Spinal cord (tissue), 9 donors: ENCODE measurements at regions not wholly inside any gene's neighbourhood (a gene's known extent, or its start where the extent isn't known, plus 50 kb on each side); places are given as distances from the start of the nearest gene placed in this dataset.

ENCODE experiments used
- DNase-seq, 6 donors: peaks; one replicate each; pipeline versions ENCODE4 v3.0.0 to v3.0.0-alpha.2; 2013 to 2015; ENCODE audit warnings: low spot score in 6 of 6, low read depth in 4 of 6
- H3K27ac ChIP-seq: one replicate; pipeline ENCODE4 v1.5.1; 2013; ENCODE audit warnings: low read depth, low read length, control low read depth
- H3K27me3 ChIP-seq: one replicate; pipeline ENCODE4 v1.6.1; 2013; ENCODE audit warnings: low read length; ENCODE audit not compliant: control insufficient read depth, insufficient read depth
- H3K36me3 ChIP-seq: one replicate; pipeline ENCODE4 v1.6.1; 2013; ENCODE audit warnings: low read length; ENCODE audit not compliant: control insufficient read depth, insufficient read depth
- H3K4me1 ChIP-seq: one replicate; pipeline ENCODE4 v1.6.1; 2013; ENCODE audit warnings: low read length; ENCODE audit not compliant: control insufficient read depth, insufficient read depth
- H3K4me3 ChIP-seq: one replicate; pipeline ENCODE4 v1.5.1; 2013; ENCODE audit warnings: low read depth, low read length, control low read depth
- H3K9me3 ChIP-seq: one replicate; pipeline ENCODE4 v1.6.1; 2013; ENCODE audit warnings: low read length; ENCODE audit not compliant: control insufficient read depth, insufficient read depth
- WGBS: methylation state at CpG from one replicate; pipeline ENCODE4 v1.1.5; 2013; ENCODE audit warnings: missing lambda C conversion rate; ENCODE audit not compliant: insufficient coverage; 5-methylcytosine and 5-hydroxymethylcytosine counted together
- donor health status: healthy.

DNA sequence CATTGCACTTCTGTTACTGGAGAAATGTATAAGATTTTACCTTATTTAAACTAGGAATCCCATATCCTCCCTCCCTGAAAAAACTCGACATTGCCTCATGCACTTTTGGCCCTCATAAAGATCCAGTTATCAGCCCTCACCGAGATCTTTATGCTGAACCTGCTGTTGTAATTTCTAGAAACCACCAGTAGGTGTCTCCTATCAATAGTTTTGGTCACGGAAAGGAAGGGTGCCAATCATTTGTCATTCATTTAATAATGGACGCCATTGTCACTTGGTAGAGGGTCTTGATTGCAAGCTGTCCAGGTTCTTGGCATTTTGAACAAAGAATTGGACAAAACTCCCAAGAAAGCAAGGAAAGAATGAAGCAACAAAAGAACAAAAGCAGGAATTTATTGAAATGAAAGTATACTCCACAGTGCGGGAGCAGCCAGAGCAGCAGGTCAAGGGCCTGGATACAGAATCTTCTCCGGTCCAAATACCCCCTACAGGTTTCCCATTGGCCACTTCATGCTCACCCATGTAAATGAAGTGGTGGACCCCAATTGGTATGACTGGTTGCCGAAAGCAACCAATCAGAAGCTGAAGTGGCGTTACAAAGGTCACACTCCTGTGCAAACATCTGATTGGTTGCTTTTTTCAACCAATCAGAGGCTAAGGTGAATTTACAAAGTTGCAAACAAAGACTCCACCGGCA is 524.3 kb downstream of the PSAT1 start:
- 80% methylated on average over 3 of the region's 9 CpGs for WGBS
- Histone ChIP-seq H3K27ac (no peak overlapping the region), H3K9me3 (no peaks in the 10 kb centered on the region), H3K27me3 (no peaks in the 10 kb centered on the region), H3K4me1 (no peaks in the 10 kb centered on the region), H3K36me3 (no peaks in the 10 kb centered on the region), H3K4me3 (no peak overlapping the region)
- DNase-seq = peak in 1 of 6 donors; percentile 23

DNA sequence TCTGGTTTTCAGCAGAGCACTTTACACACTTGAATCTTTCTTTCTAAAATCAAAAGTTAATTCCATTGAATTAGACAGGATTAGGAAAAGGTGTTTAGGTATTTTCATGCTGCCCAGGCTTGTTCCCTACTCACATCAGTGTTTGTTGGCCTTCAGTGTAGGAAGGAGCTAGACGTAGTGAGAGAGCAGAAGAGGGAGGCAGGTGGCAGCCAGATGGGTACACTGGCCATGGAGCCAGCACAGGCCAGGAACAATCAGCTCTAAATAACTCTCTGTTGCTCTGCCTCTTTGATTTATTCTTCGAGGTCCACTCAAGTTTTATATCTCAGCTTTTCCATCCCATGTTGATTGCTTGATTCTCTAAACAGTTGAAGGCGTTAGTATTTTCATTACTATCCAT is 529.6 kb downstream of the PSAT1 start:
- Histone ChIP-seq H3K27me3 (no peaks in the 10 kb centered on the region), H3K27ac (no peak overlapping the region), H3K4me3 (no peak overlapping the region), H3K4me1 (no peaks in the 10 kb centered on the region), H3K9me3 (no peaks in the 10 kb centered on the region), H3K36me3 (no peaks in the 10 kb centered on the region)
- WGBS = no CpG with 5 or more reads among the region's 3 CpGs
- peak in 2 of 6 donors; percentile 33 to 36 for DNase-seq

- no peaks in the 10 kb centered on the region for H3K9me3 ChIP-seq
- no peaks in the 10 kb centered on the region for H3K36me3 ChIP-seq
- no peak overlapping the region for H3K27ac ChIP-seq
- whole genome bisulfite sequencing = 59% methylated on average over 4 of the region's 6 CpGs
- H3K4me1 ChIP-seq = no peaks in the 10 kb centered on the region
- no peak overlapping the region for H3K4me3 ChIP-seq
- peak in 3 of 6 donors; percentile 33 to 55 (median 44) for DNase-seq
- H3K27me3 ChIP-seq = no peaks in the 10 kb centered on the region
Measured at GRCh38 chr9:78828521-78828920, 531.6 kb downstream of the PSAT1 start.

DNA sequence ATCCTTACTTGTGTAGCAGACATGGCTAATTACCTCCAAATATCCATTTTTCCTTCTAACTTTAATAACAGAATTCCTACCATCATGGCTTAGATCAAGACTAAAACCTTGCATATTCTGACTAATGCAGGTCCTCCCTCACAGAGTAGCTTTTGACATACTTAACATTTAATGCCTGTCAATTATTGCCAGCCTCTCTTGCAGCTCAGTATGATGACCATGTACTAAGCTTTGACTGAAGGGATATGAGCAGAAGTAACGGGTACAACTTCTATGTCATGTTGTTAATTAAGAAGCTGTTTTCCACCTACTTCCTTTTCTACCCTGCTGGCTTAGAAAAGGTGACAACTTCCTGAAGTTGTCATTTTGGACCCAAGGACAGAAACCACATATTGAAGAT is 533.4 kb downstream of the PSAT1 start:
- no peaks in the 10 kb centered on the region for H3K4me1 ChIP-seq
- H3K4me3 ChIP-seq = no peak overlapping the region
- no peaks in the 10 kb centered on the region for H3K9me3 ChIP-seq
- no peaks in the 10 kb centered on the region for H3K36me3 ChIP-seq
- no peaks in the 10 kb centered on the region for H3K27me3 ChIP-seq
- no peak overlapping the region for H3K27ac ChIP-seq
- WGBS = no CpG with 5 or more reads among the region's 1 CpG
- DNase-seq = no peak

DNA sequence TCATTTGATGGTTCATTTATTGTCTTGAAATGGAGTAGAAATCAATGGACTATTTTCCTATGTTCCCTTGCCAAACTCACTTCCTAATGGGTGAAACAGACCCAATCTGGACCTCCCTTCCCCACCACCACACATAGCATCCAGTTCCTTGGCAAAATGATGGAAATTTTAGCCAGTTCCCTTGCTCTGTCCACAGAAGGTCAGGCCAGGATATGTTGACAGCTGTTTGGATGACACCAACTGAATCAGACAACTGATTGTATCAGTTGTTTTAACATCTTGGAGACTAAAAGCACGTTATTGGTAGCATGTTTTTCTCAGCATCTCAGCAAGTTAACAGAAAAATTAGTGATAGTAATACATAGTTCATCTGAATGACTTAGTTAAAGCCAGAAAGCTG is 534.8 kb downstream of the PSAT1 start:
- H3K27me3 ChIP-seq = no peaks in the 10 kb centered on the region
- no peaks in the 10 kb centered on the region for H3K4me1 ChIP-seq
- DNase-seq = no peak
- H3K36me3 ChIP-seq = no peaks in the 10 kb centered on the region
- H3K27ac ChIP-seq = no peak overlapping the region
- no CpG with 5 or more reads among the region's 1 CpG for WGBS
- H3K4me3 ChIP-seq = no peak overlapping the region
- no peaks in the 10 kb centered on the region for H3K9me3 ChIP-seq

DNA sequence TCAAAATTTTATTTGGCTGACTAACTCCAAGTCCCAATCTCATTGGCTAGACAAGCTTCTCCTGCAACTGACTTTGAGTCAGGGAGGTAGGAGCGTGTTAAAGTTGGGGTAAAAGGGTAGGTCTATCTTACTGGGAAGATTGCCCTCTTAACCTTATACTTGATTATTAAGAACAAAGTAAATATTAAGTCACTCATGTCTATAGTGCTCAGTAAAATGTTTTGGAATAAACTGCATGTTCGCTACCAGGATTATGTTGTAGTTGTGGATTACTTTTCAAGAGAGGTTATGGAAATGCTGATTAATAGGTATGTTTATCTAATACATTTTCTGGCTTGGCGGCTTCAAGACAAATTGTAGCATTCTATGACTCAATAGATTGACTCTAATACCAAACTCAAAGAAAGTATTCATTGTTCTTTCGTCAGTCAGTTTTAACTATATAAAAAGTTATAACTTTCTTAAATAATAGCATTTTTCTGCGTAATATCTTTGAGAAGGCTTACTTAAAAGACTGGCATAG is 539.1 kb downstream of the PSAT1 start:
- Histone ChIP-seq H3K27me3 (no peaks in the 10 kb centered on the region), H3K9me3 (no peaks in the 10 kb centered on the region), H3K4me3 (no peak overlapping the region), H3K27ac (no peak overlapping the region), H3K4me1 (no peaks in the 10 kb centered on the region), H3K36me3 (no peaks in the 10 kb centered on the region)
- WGBS = no CpG with 5 or more reads among the region's 5 CpGs
- DNase-seq = no peak

- Histone ChIP-seq H3K27me3 (no peaks in the 10 kb centered on the region), H3K27ac (no peak overlapping the region), H3K36me3 (no peaks in the 10 kb centered on the region), H3K4me1 (no peaks in the 10 kb centered on the region), H3K4me3 (no peak overlapping the region), H3K9me3 (no peaks in the 10 kb centered on the region)
- WGBS = no CpG with 5 or more reads among the region's 2 CpGs
- DNase-seq = peak in 2 of 6 donors; percentile 20 to 88
Measured at GRCh38 chr9:78839252-78839651, 542.3 kb downstream of the PSAT1 start.

DNA sequence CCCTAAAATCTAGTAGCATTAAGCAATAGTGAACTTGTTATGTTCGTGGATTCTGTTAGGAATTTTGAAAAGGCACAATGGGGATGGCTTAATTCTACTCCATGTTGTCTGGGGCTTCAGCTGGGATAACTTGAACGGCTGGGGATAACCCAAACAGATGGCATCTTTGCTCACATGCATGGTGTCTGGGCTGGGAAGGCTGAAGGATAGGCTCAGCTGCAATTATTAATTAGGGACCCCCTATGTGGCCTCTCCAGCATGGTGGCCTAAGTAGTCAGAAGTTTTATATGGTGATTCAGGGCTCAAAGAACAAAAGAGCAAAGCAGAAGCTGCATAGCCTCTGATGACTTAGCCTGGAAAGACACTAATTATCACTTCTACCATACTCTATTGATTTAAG is 551.1 kb downstream of the PSAT1 start:
- 67% methylated on average over 2 of the region's 2 CpGs for WGBS
- no peak for DNase-seq
- Histone ChIP-seq H3K4me3 (no peak overlapping the region), H3K9me3 (no peaks in the 10 kb centered on the region), H3K36me3 (no peaks in the 10 kb centered on the region), H3K4me1 (no peaks in the 10 kb centered on the region), H3K27ac (no peak overlapping the region), H3K27me3 (no peaks in the 10 kb centered on the region)

DNA sequence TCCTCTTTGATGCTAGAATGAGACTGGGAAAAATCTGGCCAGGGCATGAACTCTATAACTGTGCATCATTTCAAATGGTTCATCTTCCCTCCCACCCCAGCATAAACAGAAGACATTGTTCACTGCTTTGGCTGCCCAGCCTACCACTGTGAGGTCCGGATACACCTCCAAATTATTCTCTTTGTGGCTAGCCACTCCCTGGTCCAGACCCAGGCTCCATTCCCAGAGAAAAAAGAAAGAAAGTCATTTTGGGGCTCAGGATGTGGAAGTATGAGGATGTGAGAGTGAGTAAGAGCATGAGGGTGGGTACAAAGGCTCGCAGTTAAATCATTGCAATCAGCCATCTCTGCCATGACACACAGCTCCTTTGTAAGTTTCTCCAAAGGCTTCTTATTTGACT is 559.2 kb downstream of the PSAT1 start:
- no peaks in the 10 kb centered on the region for H3K36me3 ChIP-seq
- WGBS = no CpG with 5 or more reads among the region's 2 CpGs

DNA sequence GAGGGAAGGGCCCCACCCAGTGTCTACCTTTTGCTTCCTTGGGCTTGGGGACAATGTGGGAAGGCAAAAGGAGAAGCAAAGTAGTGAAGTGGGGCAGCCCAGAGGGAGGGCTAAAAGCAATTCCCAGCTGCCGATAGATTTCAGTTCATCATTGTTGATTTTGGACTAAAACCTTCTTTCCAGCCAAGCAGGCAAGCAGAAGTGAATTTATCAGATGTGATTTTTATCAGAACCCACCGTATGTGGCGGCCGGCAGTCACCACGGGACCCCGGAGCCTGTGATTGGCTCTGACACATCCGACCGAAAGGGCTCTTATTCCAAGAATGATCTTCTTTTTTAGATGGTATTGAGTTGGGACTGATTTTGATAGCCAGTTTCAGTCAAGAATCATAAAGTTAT is 559.9 kb downstream of the PSAT1 start:
- no peaks in the 10 kb centered on the region for H3K4me1 ChIP-seq
- no peaks in the 10 kb centered on the region for H3K9me3 ChIP-seq
- H3K4me3 ChIP-seq = no peak overlapping the region
- DNase-seq = no peak
- H3K27ac ChIP-seq = no peak overlapping the region
- WGBS = 91% methylated on average over 7 of the region's 8 CpGs
- H3K27me3 ChIP-seq = no peaks in the 10 kb centered on the region
- no peaks in the 10 kb centered on the region for H3K36me3 ChIP-seq

More for the DNA sequence above, 559.2 kb downstream of the PSAT1 start:
- DNase-seq = no peak
- no peaks in the 10 kb centered on the region for H3K4me1 ChIP-seq
- no peaks in the 10 kb centered on the region for H3K27me3 ChIP-seq
- H3K9me3 ChIP-seq = no peaks in the 10 kb centered on the region
- no peak overlapping the region for H3K4me3 ChIP-seq
- no peak overlapping the region for H3K27ac ChIP-seq
